T-cell (primary cell): ENCODE measurements at regions not wholly inside any gene's neighbourhood (a gene's known extent, or its start where the extent isn't known, plus 50 kb on each side); places are given as distances from the start of the nearest gene placed in this dataset.

Source experiments
- ATAC-seq, 4 experiments: fragments of 200-7000 bp in 3 of 4; fragments of 150-1000 bp in 1 of 4; cut with Tn5 transposase; replicated peaks in 1 of 4; 1 replicate in 3 of 4; 2 replicates in 1 of 4; pipeline ENCODE4 v1.10.0; 2021; ENCODE audit warnings: moderate library complexity in 3 of 4, mild to moderate bottlenecking in 2 of 4, moderate number of reproducible peaks in 1 of 4
- CTCF ChIA-PET, 2 donors: fragments of 300-600 bp; sonication (Branson Sonifier 250); formaldehyde crosslinking; loops; one replicate each; lab custom pipeline; 2022; ENCODE audit warnings: antibody characterized with exemption in 2 of 2; lab: Charles Lee
- POLR2A ChIA-PET, 2 donors: fragments of 300-600 bp; sonication (Branson Sonifier 250); formaldehyde crosslinking; loops; one replicate each; lab custom pipeline; 2022; ENCODE audit warnings: antibody characterized with exemption in 2 of 2; lab: Charles Lee
- DNase-seq, 35 experiments: peaks; one replicate each; pipeline versions ENCODE4 v3.0.0 to v3.0.0-alpha.2; 2013 to 2023
- H3K27ac ChIP-seq: one replicate; pipeline ENCODE4 v1.5.1; 2013; ENCODE audit warnings: low read length
- H3K27me3 ChIP-seq, 2 experiments: replicated peaks in 1 of 2; 1 replicate in 1 of 2; 2 replicates in 1 of 2; pipeline versions ENCODE4 v1.6.1 to v1.7.0; 2013; ENCODE audit warnings: low read length in 1 of 2, mixed read lengths in 1 of 2; ENCODE audit not compliant: control insufficient read depth in 2 of 2, insufficient read depth in 2 of 2; ENCODE audit errors: extremely low read depth in 1 of 2
- H3K36me3 ChIP-seq, 2 donors: 1 replicate in 1 of 2; 2 replicates in 1 of 2; pipeline versions ENCODE4 v1.6.1 to v1.7.0; 2013; ENCODE audit warnings: low read length in 1 of 2; ENCODE audit not compliant: control insufficient read depth in 2 of 2, insufficient read depth in 1 of 2; ENCODE audit errors: extremely low read depth in 1 of 2
- H3K4me1 ChIP-seq, 2 experiments: 1 replicate in 1 of 2; 2 replicates in 1 of 2; pipeline versions ENCODE4 v1.6.1 to v1.7.0; 2013; ENCODE audit warnings: low read length in 2 of 2, mixed read lengths in 1 of 2; ENCODE audit not compliant: insufficient read depth in 2 of 2, control insufficient read depth in 1 of 2; ENCODE audit errors: extremely low read depth in 1 of 2
- H3K4me3 ChIP-seq, 2 donors: 1 replicate in 1 of 2; 2 replicates in 1 of 2; pipeline versions ENCODE4 v1.5.1 to v1.7.0; 2013; ENCODE audit warnings: mild to moderate bottlenecking in 2 of 2, low read length in 1 of 2, moderate library complexity in 1 of 2; ENCODE audit not compliant: control insufficient read depth in 1 of 2; ENCODE audit errors: extremely low read depth in 1 of 2
- H3K9me3 ChIP-seq: 2 replicates; pipeline ENCODE4 v1.7.0; 2013
- H3K27ac Mint-ChIP-seq, 2 donors: one replicate each; pipeline ENCODE4 v1.8.0; 2020 to 2021; ENCODE audit warnings: mild to moderate bottlenecking in 2 of 2, mixed read lengths in 2 of 2
- H3K27me3 Mint-ChIP-seq, 2 donors: one replicate each; pipeline ENCODE4 v1.8.0; 2021 to 2022; ENCODE audit warnings: mixed read lengths in 2 of 2
- H3K36me3 Mint-ChIP-seq: one replicate; pipeline ENCODE4 v1.8.0; 2021; ENCODE audit warnings: mixed read lengths
- H3K4me1 Mint-ChIP-seq, 3 donors: one replicate each; pipeline ENCODE4 v1.8.0; 2020 to 2022; ENCODE audit warnings: mixed read lengths in 3 of 3, mild to moderate bottlenecking in 1 of 3
- H3K4me3 Mint-ChIP-seq, 3 donors: one replicate each; pipeline ENCODE4 v1.8.0; 2020 to 2022; ENCODE audit warnings: mild to moderate bottlenecking in 3 of 3, mixed read lengths in 3 of 3, moderate library complexity in 3 of 3
- H3K9me3 Mint-ChIP-seq, 3 donors: one replicate each; pipeline ENCODE4 v1.8.0; 2020 to 2022; ENCODE audit warnings: mixed read lengths in 3 of 3
- WGBS: methylation state at CpG from one replicate; pipeline ENCODE4 v1.1.5; 2013; ENCODE audit warnings: missing lambda C conversion rate; ENCODE audit not compliant: insufficient coverage; 5-methylcytosine and 5-hydroxymethylcytosine counted together

DNA sequence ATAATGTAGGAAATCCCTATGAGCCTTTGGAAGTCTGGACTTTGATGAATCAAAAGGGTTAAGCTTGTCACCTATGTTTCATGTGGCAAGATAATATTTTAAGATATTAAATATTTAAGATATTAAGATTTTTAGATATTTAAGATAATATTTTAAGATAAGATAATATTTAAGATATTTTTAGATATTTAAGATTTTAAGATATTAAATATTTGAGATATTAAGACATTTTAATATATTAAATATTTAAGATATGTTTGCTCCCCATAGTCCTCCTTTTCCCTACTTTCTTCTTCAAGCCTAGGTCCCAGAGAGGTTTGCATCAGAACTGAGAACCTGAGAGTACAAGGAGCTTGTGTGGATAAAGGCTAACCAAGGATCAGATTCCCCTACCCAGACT lies 478.4 kb upstream of the IGFBP7 start:
- CTCF ChIA-PET = no interaction called here

DNA sequence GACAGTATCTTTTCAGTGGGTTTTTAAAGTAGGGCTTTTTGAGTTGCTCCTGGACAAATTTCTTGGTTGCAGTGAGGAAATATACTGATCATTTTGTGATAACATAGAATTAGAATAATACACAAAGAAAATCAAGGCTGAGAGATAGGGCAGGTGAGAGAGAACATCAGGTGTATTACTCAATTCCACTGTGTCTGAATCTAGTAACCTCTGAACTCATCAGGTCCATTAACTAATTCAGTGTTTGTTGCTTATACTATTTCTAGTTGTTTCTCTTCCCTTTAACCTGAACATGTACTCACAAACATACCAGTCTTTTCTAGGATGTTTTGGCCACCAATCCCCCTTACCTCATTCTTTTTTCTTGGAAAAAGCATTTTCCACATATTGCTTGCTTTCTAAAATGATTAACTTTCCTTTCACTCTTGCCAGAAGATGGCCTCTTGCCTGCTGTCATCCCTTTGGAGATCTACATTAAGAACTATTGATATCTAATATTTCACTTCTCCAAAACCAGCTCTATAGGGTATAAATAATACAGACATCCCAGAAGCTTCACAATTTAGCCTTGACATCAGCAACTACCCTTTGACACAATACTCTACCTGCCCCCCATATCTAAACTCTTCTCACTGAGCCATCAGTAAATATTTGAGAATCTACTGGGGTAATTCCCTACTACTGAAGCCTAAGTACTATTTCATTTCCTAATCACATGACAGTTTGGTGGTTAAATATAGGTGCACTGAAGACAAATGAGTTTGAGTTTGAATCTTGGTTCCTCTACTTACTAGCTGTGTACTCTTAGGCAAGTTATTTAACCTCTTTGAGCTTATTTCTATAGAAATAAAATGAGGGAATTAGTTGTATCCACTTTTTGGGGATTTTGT lies 470.8 kb upstream of the IGFBP7 start:
- DNase-seq (no peak), ATAC-seq (no peak)
- Histone ChIP-seq H3K36me3 (no peaks in the 10 kb centered on the region), H3K4me1 (no peaks in the 10 kb centered on the region), H3K27me3 (no peaks in the 10 kb centered on the region), H3K27ac (no peak overlapping the region), H3K9me3 (no peaks in the 10 kb centered on the region), H3K4me3 (no peak overlapping the region)
- no peaks in the 10 kb centered on the region for H3K36me3 Mint-ChIP-seq
- H3K27ac Mint-ChIP-seq = no peak overlapping the region
- no peaks in the 10 kb centered on the region for H3K27me3 Mint-ChIP-seq
- ChIA-PET POLR2A (no interaction called here), CTCF (no interaction called here)
- H3K4me3 Mint-ChIP-seq = no peak overlapping the region
- H3K4me1 Mint-ChIP-seq = no peaks in the 10 kb centered on the region
- H3K9me3 Mint-ChIP-seq = peaks cover 3 to 18% (median 7%) of the 10 kb centered on the region in 3 donors

More for the DNA sequence above, 478.4 kb upstream of the IGFBP7 start:
- Histone ChIP-seq H3K4me1 (no peaks in the 10 kb centered on the region), H3K36me3 (no peaks in the 10 kb centered on the region), H3K9me3 (no peaks in the 10 kb centered on the region), H3K27me3 (no peaks in the 10 kb centered on the region), H3K27ac (no peak overlapping the region), H3K4me3 (no peak overlapping the region)
- Mint-ChIP-seq H3K4me3 (no peak overlapping the region), H3K36me3 (no peaks in the 10 kb centered on the region), H3K27me3 (no peaks in the 10 kb centered on the region), H3K4me1 (no peaks in the 10 kb centered on the region), H3K9me3 (peaks cover 4 to 18% (median 12%) of the 10 kb centered on the region in 3 donors), H3K27ac (no peak overlapping the region)
- DNase-seq (no peak), ATAC-seq (no peak)
- POLR2A ChIA-PET = interaction anchor here in 1 of 2 donors (0.5 kb wide), 1 partner anchor 51 kb away, joined by 3 read pairs; no protein-coding TSS in a partner anchor

DNA sequence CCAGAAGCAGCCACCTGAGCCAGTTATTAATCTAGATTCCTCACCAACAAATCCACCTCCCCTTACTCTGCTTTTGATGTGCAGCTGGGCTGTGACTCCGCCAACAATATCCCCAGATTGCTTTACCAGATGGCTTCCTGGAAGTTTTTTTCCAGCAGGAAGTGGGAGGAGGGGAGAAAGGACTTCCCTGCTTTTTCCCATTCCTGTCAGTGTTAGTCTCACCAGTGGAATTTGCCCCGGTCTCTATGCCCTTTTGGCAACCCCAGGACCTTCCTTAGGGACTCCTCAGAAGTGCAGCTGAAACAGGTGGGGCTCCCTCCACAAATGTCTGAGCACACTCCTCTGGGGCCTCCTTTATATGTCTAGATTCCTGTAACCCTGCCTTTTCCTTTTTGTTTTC lies 465.2 kb upstream of the IGFBP7 start:
- Histone ChIP-seq H3K4me3 (no peak overlapping the region), H3K36me3 (no peaks in the 10 kb centered on the region), H3K9me3 (no peaks in the 10 kb centered on the region), H3K27me3 (no peaks in the 10 kb centered on the region), H3K27ac (no peak overlapping the region), H3K4me1 (no peaks in the 10 kb centered on the region)
- no peak for ATAC-seq
- CTCF ChIA-PET = no interaction called here
- POLR2A ChIA-PET = no interaction called here
- Mint-ChIP-seq H3K4me3 (no peak overlapping the region), H3K27ac (no peak overlapping the region), H3K36me3 (no peaks in the 10 kb centered on the region), H3K27me3 (no peaks in the 10 kb centered on the region), H3K4me1 (no peaks in the 10 kb centered on the region), H3K9me3 (peaks cover 9 to 17% (median 12%) of the 10 kb centered on the region in 3 donors)
- DNase-seq = no peak
- WGBS = 60% methylated on average over 1 of the region's 2 CpGs

DNA sequence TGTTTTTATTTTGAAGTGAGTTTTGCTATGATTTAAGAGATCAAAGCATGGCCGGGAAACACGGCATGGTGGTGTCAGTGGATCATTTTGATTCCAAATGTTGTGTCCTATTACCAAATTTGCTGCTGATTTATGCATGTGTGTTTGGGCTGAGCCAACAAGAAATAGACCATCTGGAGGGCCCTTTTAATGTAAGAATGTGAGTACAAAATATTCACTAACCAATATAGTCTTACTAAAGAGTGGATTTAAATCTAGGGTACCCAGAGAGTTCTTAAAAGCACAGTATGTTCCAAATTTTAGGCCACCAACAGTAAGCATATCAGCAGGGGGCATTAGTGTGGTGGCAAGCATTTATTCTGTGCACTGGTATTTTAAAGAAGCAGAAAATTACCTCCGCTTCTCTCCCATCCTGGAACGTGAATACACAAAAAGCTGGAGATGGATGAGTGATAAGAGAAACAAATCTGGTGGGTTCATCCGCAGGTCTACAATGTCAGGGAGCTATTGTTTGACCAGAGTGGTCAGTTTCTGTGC lies 444.4 kb upstream of the IGFBP7 start:
- WGBS = 100% methylated on average over 1 of the region's 5 CpGs
- Histone ChIP-seq H3K27me3 (no peaks in the 10 kb centered on the region), H3K27ac (no peak overlapping the region), H3K9me3 (no peaks in the 10 kb centered on the region), H3K4me1 (no peaks in the 10 kb centered on the region), H3K4me3 (no peak overlapping the region), H3K36me3 (no peaks in the 10 kb centered on the region)
- ATAC-seq (no peak), DNase-seq (no peak)
- Mint-ChIP-seq H3K4me1 (no peaks in the 10 kb centered on the region), H3K36me3 (no peaks in the 10 kb centered on the region), H3K27me3 (no peaks in the 10 kb centered on the region), H3K27ac (no peak overlapping the region), H3K9me3 (peaks cover 5 to 13% (median 6%) of the 10 kb centered on the region in 3 donors), H3K4me3 (no peak overlapping the region)
- ChIA-PET CTCF (no interaction called here), POLR2A (no interaction called here)

DNA sequence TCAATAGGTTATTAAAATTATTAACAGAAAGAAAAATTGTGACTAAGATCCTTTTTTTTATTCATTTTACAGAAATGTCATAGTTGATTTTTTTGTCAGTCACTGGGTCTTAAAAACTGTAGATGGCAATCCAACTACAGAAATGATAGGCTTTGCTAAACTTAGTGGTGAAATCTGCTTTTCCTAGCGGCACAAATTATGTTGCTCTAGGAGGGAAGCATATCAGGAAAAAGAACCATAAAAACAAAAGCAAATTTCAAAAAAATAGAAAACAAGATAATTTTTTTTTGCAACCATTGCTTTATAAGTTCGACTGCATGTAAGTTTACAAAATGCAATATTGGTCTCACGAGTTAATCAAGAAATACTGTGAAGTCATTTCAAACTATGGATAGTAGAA lies 443.5 kb upstream of the IGFBP7 start:
- ATAC-seq = no peak
- Mint-ChIP-seq H3K4me3 (no peak overlapping the region), H3K27me3 (no peaks in the 10 kb centered on the region), H3K9me3 (peaks cover 4 to 10% (median 5%) of the 10 kb centered on the region in 3 donors), H3K36me3 (no peaks in the 10 kb centered on the region), H3K4me1 (no peaks in the 10 kb centered on the region), H3K27ac (no peak overlapping the region)
- Histone ChIP-seq H3K4me1 (no peaks in the 10 kb centered on the region), H3K27ac (no peak overlapping the region), H3K27me3 (no peaks in the 10 kb centered on the region), H3K4me3 (no peak overlapping the region), H3K36me3 (no peaks in the 10 kb centered on the region), H3K9me3 (no peaks in the 10 kb centered on the region)
- CTCF ChIA-PET = no interaction called here
- no peak for DNase-seq
- POLR2A ChIA-PET = no interaction called here
- no CpG with 5 or more reads among the region's 3 CpGs for WGBS

DNA sequence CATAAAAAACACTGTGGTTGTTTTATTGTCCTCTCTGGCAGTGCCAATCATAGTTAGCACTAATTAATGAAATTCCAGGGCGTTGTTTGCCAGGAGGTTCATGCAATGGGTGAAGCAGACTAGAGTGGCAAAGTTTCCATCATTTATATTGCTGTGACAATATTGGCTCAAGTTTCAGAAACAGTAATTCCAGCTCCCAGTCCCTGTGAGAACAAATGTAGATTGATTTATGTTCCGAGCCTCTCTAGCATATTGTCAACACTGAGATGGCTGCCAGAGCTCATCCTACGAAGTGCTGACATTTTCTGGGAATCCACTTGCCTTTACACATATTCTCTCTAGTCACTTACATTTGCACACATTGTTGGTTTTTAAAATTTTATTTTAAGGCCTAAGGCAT lies 440.0 kb upstream of the IGFBP7 start:
- H3K27me3 ChIP-seq = no peaks in the 10 kb centered on the region
- H3K27ac ChIP-seq = no peak overlapping the region
- CTCF ChIA-PET = no interaction called here
- POLR2A ChIA-PET = no interaction called here
- H3K36me3 ChIP-seq = no peaks in the 10 kb centered on the region
- peaks cover 0 to 6% (median 0%) of the 10 kb centered on the region in 3 donors for H3K9me3 Mint-ChIP-seq
- no peak overlapping the region for H3K4me3 ChIP-seq
- ATAC-seq (no peak), DNase-seq (no peak)
- no CpG with 5 or more reads among the region's 3 CpGs for WGBS
- H3K36me3 Mint-ChIP-seq = no peaks in the 10 kb centered on the region
- no peaks in the 10 kb centered on the region for H3K4me1 ChIP-seq
- no peaks in the 10 kb centered on the region for H3K27me3 Mint-ChIP-seq
- no peaks in the 10 kb centered on the region for H3K4me1 Mint-ChIP-seq
- H3K4me3 Mint-ChIP-seq = no peak overlapping the region
- H3K27ac Mint-ChIP-seq = no peak overlapping the region
- no peaks in the 10 kb centered on the region for H3K9me3 ChIP-seq
